NB4 (cell line): ENCODE measurements at regions not wholly inside any gene's neighbourhood (a gene's known extent, or its start where the extent isn't known, plus 50 kb on each side); places are given as distances from the start of the nearest gene placed in this dataset.
"Not testable (repeated sequence)": the region's sequence is repeated elsewhere in the genome, so short reads cannot be mapped to it uniquely, and the experiment has no call there.

Experiments used
- DNase-seq: peaks from one replicate; pipeline ENCODE4 v3.0.0; 2010; ENCODE audit warnings: low read depth
- H3K4me3 ChIP-seq: one replicate; pipeline ENCODE4 v1.5.1; 2011; ENCODE audit warnings: mild to moderate bottlenecking, low read depth, low read length, moderate library complexity
- MAX ChIP-seq: IDR thresholded peaks from 2 replicates; pipeline ENCODE4 v1.6.1; 2011; ENCODE audit warnings: low read depth, low read length
- MYC ChIP-seq: IDR thresholded peaks from 2 replicates; pipeline ENCODE4 v1.6.1; 2011; ENCODE audit warnings: low read depth, low read length
- POLR2A ChIP-seq: IDR thresholded peaks from 2 replicates; pipeline ENCODE4 v1.6.1; 2011; ENCODE audit warnings: mild to moderate bottlenecking; ENCODE audit not compliant: insufficient read length; ENCODE audit errors: extremely low read depth
- TF ChIP-seq, protein P1 (sequence below): IDR thresholded peaks from one replicate; pipeline ENCODE4 v1.5.1; 2012; ENCODE audit warnings: low read depth, low read length

GRCh38 chr4:66123831-66124413 lies 453.6 kb upstream of the EPHA5 start:
- no peak for TF ChIP-seq POLR2A
- TF ChIP-seq MYC = no peak
- no peak overlapping the region for H3K4me3 ChIP-seq
- DNase-seq = no peak

DNA sequence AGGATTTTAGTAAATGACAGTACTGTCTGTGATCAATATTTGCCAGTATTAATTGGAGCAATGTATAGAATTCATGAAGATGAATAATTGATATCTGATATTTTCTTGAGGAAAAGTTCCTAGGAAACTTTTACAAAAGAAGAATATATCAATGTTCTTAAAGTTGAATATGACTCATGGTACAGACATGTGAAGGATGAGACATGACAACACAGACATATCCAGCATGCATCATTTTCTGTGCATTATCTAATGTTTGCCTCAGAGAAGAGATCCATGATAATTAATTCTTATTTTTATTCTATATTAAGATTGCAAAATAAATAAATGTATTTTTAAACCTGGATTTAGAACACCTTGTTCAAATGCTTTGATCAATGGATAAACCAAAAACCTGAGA lies 452.9 kb upstream of the EPHA5 start:
- TF ChIP-seq, protein P1, sequence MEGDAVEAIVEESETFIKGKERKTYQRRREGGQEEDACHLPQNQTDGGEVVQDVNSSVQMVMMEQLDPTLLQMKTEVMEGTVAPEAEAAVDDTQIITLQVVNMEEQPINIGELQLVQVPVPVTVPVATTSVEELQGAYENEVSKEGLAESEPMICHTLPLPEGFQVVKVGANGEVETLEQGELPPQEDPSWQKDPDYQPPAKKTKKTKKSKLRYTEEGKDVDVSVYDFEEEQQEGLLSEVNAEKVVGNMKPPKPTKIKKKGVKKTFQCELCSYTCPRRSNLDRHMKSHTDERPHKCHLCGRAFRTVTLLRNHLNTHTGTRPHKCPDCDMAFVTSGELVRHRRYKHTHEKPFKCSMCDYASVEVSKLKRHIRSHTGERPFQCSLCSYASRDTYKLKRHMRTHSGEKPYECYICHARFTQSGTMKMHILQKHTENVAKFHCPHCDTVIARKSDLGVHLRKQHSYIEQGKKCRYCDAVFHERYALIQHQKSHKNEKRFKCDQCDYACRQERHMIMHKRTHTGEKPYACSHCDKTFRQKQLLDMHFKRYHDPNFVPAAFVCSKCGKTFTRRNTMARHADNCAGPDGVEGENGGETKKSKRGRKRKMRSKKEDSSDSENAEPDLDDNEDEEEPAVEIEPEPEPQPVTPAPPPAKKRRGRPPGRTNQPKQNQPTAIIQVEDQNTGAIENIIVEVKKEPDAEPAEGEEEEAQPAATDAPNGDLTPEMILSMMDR = no peak
- TF ChIP-seq MYC (no peak), POLR2A (no peak), MAX (no peak)
- no peak for DNase-seq
- no peak overlapping the region for H3K4me3 ChIP-seq

DNA sequence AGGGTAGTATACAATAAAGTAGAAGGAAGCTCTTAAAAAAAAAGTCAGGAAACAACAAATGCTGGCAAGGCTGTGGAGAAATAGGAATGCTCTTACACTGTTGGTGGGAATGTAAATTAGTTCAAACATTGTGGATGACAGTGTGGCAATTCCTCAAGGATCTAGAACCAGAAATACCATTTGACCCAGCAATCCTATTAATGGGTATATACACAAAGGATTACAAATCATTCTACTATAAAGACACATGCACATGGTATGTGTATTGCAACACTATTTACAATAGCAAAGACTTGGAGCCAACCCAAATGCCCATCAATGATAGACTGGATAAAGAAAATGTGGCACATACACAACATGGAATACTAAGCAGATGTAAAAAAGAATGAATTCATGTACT lies 444.9 kb upstream of the EPHA5 start:
- not testable (repeated sequence) for DNase-seq, H3K4me3 ChIP-seq

GRCh38 chr4:66108898-66109297 lies 438.6 kb upstream of the EPHA5 start:
- no peak for DNase-seq
- TF ChIP-seq MAX (no peak), MYC (no peak), POLR2A (no peak)
- TF ChIP-seq, protein P1 = no peak
- H3K4me3 ChIP-seq = no peak overlapping the region

GRCh38 chr4:66097218-66097617 lies 426.9 kb upstream of the EPHA5 start:
- DNase-seq = no peak

GRCh38 chr4:66095065-66095464 lies 424.8 kb upstream of the EPHA5 start:
- TF ChIP-seq, protein P1 = no peak
- TF ChIP-seq POLR2A (no peak), MAX (no peak), MYC (no peak)
- no peak for DNase-seq
- no peak overlapping the region for H3K4me3 ChIP-seq

More at GRCh38 chr4:66097218-66097617, 426.9 kb upstream of the EPHA5 start:
- no peak overlapping the region for H3K4me3 ChIP-seq
- no peak for TF ChIP-seq POLR2A
- no peak for TF ChIP-seq MYC
- TF ChIP-seq, protein P1 = no peak
- no peak for TF ChIP-seq MAX

DNA sequence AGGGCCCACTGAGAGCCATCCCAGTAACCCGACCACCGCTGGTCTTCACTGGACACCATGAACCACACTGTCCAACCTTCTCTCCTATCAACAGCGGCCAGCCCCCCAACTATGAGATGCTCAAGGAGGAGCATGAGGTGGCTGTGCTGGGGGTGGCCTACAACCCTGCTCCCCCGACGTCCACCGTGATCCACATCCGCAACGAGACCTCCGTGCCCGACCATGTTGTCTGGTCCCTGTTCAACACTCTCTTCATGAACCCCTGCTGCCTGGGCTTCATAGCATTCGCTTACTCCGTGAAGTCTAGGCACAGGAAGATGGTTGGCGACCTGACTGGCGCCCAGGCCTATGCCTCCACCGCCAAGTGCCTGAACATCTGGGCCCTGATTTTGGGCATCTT lies 423.8 kb upstream of the EPHA5 start:
- DNase-seq = no peak
- no peak overlapping the region for H3K4me3 ChIP-seq
- TF ChIP-seq POLR2A (no peak), MAX (no peak), MYC (no peak)
- TF ChIP-seq, protein P1 = no peak
